ENCODE measurements at regions not wholly inside any gene's neighbourhood (a gene's known extent, or its start where the extent isn't known, plus 50 kb on each side); places are given as distances from the start of the nearest gene placed in this dataset.

DNA sequence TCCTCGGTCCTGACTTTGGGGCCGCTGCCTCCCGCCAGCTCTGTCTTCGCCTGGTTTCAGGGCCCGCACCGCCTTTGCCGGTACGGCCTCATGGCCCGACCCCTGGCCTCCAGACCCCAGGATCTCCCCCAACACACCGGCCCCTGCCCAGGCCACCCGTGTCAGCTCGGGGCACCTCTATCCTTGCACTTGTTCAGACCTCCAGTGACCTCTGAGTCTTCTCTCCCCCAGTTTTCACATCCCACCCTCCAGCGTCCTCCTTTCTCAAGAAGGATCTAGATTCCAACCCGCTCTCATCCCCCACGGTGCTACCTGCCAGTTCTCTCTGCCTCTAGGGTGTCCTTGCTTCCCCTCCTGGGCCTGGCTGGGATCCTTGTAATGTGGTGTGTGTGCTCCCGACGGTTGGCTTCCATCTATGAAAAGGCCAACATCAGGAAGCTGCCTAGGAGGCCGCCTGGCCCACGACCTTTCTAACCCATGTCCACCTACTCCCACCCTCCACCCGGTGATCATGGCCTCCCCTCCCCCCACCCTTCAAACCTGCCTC, 61.1 kb downstream of the SPATA31C2 start:
- no peak for DNase-seq (ENCODE audit: low read depth)

DNA sequence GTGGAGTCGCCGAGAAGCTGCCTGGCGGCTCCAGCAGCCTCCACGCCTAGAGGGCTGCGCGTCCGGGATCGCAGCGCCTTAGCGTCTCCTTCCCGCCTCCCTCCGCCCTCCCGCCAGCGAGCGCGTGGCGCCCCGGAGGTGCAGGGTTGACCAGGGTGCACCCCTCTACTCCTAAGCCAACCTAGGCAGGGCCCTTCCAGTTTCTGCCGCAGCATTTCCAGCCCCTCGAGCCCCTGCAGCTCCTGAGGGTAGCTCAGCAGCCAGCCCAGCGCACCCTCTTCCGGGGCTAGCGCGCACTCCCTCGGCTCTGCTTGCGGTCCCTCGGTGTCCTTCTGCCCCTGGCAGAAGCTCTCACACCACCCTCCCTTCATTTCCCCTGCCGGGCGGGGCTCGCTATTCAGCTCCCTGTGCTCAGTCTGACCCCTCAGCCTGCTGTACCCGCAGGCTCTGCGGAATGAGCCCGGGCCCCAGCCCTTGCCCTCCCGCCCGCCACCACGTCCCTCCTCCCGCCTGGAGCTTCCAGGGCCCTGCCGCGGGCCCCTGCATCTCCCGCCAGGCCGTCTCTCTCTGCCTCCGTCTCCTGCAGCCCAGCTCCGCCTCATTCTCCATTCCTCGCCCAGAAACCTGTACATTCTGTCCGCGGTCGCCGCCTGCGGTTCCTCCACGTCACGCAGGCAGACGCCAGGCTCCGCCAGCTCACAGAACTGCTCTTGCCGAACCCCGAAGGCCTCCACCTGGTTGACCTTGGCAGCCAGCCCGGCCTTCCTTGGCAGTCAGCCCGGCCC, 61.8 kb downstream of the SPATA31C2 start:
- DNase-seq (ENCODE audit: low read depth): peak; percentile 67

DNA sequence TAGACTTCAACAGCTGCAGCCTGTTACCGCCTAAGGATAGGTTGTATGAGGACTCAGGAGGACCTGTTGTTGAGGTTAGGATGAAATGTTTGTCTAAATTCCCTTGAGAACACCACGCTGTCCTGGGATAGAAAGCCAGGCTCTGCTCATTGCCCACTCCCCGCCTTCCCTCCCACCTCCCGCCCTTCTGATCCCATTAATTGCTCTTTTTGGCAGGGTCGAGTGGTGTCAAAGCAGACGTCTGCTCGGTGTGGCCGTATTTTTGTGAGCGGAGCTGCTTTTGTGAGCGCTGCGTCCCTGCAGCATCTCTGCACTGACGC, 62.3 kb downstream of the SPATA31C2 start:
- no peak for DNase-seq (ENCODE audit: low read depth)

DNA sequence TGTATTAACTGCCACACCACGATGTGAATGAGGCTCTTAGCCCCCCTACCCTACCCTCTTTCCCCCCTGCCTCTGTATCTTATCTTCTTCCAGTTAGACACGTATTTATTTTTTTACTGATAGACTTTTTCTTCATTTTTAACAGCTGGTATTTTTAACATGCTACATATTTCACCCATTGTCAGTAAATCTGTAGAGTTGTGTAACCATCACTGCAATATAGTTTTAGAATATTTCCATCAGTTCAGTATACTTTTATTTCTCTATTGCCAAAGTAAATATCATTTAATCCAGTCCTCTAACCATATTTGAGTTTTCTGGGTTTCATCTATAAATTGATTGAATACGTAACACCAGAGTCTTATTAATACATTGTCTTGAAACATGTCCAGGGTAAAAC, 62.8 kb downstream of the SPATA31C2 start:
- no peak for DNase-seq (ENCODE audit: low read depth)

DNA sequence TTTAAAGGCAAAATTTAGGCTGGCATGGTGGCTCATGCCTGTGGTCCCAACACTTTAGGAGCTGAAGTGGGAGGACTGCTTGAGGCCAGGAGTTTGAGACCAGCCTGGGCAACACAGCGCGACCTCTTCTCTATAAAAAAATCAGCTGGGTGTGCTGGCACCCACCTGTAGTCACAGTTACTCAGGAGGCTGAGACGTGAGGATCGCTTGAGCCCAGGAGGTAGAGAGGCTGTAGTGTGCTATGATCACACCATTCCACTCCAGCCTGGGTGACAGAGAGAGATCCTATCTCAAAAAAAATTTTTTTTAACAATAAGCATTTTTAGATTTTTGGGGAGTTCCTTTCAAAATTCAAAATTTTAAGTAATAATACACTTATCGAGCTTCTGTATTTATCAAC, 63.3 kb downstream of the SPATA31C2 start:
- DNase-seq (ENCODE audit: low read depth): no peak

DNA sequence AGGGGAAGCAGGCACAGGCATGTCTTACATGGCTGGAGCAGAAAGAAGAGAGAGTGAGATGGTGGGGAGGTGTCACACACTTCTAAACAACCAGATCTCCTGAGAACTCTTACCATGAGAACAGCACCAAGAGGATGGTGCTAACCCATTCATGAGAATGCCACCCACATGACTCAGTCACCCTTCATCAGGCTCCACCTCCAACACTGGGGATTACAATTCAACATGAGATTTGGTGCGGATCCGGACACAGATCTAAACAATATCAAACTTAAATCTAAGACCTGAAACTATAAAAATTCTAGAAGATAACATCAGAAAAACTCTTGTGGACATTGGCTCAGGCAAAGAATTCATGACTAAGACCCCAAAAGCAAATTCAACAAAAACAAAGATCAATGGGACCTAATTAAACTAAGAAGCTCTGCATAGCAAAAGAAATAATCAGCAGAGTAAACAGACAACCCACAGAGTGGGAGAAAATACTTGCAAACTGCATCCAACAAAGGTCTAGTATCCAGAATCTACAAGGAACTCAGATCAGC, 65.4 kb downstream of the SPATA31C2 start:
- DNase-seq (ENCODE audit: low read depth): no peak

DNA sequence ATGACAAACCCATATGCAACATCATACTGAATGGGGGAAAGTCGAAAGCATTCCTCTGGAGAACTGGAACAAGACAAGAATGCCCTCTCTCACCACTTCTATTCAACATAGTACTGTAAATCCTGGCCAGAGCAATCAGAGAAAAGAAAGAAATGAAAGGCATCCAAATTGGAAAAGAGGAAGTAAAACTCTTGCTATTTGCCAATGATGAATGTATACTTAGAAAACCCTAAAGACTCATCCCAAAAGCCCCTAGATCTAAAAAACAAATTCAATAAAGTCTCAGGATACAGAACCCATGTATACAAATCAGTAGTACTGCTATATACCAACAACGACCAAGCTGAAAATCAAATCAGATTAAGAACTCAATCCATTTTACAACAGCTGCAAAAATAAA, 66.9 kb downstream of the SPATA31C2 start:
- DNase-seq (ENCODE audit: low read depth): no peak

DNA sequence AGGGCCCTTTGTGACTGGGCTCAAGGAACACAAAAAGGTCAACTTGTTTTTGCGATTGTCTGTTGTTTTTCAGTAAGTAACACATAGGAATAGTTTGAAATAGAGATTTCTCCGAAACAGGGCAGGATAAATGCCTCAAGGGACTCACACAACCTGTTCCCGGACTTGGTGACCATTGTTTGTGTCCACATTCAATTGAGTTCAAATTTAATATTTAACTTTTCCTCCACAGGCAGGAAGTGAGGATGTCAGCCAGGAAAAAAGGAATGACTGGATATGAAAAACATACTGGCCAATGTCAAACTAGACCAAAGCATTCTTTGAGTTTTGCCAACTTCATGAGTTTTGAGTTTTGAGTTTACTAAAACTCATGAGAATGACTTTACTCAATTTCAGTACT, 72.7 kb downstream of the SPATA31C2 start:
- DNase-seq (ENCODE audit: low read depth): no peak

DNA sequence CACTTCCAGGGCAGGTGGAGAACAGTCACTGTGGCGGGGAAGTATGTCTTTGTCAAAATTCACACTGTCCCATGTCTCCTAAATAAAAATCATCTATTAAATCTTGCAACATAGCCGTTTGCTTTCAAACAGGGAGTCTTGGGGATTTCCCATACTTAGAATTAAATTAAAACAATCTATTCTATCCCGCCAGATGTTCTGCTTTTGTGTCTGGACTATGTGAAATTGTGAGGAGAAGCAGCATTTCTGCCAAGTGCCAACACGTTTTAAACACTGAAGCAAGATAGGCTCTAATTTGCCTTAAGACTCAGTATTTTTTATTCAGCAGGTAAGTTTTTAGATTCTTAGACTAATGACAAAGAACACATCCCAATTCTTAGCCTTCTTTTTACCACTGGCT, 73.7 kb downstream of the SPATA31C2 start:
- no peak for DNase-seq (ENCODE audit: low read depth)

DNA sequence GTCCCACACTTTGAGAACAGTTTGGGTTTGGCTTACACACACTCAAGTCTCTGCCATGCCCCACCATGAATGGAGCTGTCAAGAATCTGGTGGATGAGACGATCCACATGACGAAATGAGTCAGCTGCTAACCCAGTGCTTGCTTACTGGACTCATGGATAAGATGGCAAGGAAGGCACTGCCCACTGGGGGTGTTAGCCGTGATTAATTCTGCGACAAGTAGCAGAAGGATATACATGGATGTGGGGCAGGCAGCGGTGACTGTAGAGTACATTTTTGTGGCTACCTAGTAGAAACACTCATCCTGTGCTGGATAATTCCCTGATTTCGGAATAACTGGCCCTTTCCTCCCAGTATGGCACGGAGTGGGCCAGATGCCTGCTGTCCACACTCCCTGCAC, 77.5 kb downstream of the SPATA31C2 start:
- DNase-seq (ENCODE audit: low read depth): peak; percentile 69

DNA sequence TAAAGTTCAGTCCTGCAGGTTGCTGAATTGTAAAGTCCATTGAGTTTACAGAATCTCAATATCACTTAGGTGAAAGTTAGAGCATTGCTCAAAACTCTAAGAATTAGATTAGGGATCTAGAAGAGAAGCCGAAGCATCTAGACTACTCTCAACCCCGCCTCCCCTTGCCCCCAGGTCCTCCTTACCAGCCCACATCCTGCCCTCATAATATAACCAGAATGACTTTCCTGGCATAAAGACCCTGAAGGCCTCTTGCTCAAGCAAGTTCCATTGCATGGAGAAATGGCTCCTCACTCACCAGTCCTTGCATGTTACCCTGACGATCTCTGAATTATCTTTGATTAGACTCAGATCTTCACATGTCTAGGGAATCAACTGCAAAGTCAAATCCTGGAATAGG, 78.8 kb downstream of the SPATA31C2 start:
- DNase-seq (ENCODE audit: low read depth): no peak

DNA sequence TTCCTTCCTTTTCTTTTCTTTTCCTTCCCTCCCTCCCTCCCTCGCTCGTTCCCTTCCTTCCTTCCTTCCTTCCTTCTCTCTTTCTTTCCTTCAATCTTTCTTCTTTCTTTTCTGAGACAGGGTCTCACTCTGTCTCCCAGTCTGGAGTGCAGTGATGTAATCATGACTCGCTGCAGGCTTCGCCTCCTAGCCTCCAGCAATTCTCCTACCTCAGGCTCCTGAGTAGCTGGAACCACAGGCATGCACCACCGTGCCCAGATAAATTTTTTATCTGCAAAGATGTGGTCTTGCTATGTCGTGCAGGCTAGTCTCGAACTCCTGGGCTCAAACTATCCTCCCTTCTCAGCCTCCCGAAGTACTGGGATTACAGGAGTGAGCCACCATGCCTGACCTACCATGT, 81.4 kb downstream of the SPATA31C2 start:
- DNase-seq (ENCODE audit: low read depth): peak; percentile 12

DNA sequence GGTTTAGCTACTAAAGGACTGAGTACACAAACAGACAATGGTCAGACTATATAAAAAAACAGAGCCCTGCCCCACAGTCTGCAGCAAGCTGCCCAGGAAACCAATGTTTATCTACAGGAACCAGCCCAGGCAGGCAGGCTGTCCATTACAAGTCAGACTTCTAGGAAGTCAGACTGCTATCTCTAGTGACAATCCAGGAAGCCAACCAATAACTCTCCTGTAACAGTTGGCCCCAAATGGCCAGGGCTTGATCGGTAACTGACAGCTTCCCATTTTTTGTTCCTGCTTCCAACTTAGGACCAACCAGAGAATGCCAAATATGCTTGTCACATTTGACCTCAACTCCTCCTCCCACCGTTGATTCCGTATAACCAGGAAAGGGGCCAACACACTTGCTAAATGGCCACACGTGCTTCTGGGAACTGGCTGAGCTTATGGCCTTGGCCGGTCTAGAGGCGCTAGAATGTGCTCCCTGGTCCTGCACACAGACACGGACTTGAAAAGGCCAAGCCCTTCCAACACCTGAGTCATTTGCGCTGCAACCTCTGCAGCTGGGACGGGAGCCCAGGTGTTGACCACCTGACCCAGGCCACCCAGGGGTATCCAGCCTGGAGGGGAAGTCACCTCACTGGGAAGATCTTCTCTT, 79.6 kb upstream of the CDK20 start:
- no peak for DNase-seq (ENCODE audit: low read depth)

DNA sequence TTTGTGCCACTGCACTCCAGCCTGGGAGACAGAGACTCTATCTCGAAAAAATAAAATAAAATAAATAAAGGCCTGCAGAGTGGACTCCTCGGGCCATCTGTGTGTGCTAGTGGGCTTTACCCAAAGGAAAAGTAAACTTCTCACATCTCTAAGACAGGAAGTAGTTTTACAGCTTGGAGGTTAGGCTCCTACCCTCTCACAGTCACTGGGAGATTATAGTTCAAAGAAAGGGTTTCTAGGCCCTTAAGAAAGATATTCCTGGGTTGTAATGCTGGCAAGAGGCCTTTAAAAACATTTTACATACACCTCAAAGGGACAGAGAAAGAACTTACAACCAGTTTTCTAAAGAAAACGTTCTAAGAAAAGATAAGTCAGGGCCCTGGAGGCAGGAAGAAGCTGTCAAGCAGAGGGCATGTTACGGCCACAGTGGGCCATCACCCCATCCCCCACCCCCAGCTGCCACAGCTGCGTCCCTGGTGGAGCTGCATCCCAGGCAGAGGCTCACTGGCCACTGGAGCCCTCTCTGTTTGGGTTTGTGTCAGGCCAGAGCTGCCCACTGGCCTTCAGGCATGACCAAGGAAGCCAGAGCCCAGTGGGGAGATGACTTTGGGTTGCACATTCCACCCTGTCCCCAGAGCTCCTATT, 78.1 kb upstream of the CDK20 start:
- DNase-seq (ENCODE audit: low read depth): no peak

DNA sequence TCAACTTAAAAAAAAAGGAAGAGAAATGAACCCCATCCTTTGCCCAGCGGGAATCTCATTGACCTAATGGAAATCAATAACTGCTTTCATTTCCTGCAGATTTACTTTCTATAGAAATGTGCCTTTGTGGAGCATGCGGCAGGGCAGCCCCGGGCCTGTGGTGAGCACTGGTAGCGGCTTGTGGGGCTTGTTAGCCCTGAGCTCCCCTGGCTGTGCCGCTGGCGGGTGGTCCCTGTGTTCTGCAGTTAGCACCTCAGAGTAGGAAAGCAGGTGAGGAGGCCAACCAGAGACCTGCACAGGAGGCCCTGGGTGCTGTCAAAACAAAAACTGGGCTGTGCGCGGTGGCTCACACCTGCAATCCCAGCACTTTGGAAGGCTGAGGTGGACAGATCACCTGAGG, 76.8 kb upstream of the CDK20 start:
- no peak for DNase-seq (ENCODE audit: low read depth)

DNA sequence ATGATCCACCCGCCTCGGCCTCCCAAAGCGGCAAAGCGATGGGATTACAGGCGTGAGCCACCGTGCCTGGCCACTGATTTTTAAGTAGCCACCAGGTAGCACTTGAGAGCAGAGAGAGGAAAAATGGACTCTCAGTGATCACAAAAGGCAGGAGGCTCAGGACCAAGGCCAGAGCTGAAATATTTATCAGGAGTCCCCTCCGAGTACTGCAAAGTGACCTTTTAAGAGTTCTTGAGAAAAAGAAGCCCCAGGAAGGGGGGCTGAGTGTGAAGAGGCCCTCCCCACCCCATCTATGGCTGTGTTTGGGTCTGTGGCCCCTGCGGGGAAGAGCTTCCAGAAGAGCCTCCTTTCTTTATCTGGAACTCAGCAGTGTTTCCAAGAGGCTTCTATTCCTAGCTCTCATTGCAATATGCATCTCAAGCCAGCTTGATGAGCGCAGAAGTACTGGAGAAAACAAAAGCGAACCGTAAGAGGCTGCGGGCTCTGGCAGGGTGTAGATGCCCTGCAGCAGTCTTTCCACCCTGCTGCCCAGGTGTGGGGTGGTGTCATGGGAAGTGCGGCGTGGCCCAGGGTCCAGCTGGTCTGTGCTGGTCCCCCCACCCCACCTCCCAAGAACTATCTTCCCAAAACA, 75.5 kb upstream of the CDK20 start:
- DNase-seq (ENCODE audit: low read depth): no peak

DNA sequence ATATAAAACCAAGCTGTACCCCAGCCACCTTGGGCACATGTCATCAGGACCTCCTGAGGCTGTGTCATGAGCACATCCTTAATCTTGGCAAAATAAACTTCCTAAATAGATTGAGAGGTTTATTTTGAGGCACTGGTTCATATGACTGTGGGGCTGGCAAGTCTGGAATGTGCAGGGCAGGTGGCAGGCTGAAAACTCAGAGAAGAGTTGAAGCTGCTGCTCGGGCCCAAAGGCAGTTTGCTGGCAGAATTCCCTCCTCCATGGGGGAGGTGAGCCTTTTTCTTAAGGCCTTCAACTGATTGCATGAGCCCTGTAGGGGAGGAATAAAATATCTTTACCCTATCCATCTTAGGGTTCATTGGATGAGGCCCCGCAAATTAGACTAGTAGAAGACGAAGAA, 72.2 kb upstream of the CDK20 start:
- no peak for DNase-seq (ENCODE audit: low read depth)

DNA sequence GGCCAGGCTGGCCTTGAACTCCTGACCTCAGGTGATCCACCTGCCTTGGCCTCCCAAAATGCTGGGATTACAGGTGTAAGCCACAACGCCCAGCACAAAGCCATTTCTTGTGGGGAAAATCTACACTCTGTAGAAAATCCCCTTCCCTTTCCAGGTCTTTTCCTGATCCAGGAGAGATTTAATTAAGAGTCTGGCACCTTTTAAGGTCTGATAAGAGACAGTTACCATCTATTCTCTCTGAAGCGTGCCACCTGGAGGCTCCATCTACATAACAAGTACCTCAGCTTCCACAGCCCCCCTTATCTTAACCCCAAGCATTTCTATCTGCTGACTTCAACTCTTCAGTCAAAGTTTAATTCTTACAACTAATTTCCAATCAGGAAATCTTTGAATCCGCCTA, 71.4 kb upstream of the CDK20 start:
- no peak for DNase-seq (ENCODE audit: low read depth)

DNA sequence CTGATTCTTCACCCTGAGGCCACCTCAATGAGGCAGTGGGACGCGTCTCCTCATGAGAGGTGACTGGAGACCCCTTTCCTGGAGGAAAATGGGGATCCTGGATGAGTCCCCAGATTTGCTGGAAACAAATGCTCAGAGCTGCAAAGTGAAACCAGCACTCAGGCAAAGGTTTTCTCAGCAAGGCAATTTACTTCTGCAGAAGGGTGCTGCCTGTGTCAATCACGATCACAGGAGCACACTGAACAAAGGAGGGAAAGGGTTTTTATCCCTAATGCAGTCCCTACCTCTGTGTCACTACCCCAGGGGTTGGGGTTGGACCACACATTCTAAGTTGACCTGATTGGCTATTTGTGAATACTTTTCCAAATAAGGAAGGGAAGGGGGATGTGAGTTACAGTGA, 69.9 kb upstream of the CDK20 start:
- DNase-seq (ENCODE audit: low read depth): no peak

DNA sequence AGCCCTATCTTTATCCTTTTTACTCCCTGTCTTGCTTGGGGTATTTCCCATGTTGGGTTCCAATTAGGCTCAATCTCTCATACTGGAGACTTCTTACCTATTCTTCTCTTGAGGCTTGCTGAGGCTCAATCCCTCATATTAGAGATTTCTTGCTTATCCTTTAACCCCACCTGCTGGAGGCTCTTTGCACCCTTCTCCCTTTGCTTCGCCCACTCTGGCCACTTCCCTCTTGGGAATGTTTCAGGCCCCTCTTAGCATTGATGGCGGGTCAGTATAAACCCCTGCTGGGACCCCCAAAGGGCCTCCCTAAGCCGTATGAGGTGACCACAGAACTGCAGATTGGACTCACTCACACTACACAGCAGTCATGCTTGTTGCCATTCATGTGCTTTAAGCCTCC, 69.3 kb upstream of the CDK20 start:
- no peak for DNase-seq (ENCODE audit: low read depth)

DNA sequence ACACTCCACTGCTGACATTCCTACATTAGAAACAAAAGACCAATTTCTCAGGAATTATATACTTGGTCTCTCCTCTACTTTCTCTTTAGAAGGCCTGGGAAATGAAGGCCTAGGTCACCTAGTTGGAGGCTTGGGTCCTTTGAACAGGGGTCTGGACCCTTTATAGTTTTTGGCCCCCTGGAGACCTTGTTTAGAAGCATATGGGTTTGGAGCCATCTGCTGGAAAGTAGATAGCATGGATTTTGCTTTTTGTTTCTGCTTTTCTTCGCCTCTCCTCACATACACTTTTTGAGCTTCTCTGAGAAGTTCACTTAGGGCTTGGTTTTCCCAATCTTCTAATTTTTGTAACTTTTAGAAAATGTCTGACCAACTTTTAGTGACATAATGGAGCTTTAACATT, 67.1 kb upstream of the CDK20 start:
- DNase-seq (ENCODE audit: low read depth): no peak

DNA sequence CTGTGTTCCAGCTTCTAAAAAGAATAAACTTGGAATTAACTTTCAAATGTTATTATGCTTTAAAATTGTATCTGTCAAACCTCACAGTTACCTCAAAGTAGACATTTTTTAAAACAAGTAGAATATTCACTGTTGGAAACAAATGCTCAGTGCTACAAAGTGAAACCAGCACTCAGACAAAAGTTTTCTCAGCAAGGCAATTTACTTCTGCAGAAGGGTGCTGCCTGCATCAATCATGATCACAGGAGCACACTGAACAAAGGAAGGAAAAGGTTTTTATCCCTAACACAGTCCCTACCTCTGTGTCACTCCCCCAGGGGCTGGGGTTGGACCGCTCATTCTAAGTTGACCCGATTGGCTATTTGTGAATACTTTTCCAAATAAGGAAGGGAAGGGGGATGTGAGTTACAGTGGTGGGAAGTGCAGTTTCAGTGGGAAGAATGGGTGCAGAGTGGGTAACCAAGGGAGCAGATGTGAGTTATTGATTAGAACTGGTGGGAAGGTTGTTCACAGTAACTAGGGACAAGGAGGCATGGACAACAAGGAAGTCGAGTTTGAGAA, 63.0 kb upstream of the CDK20 start:
- DNase-seq (ENCODE audit: low read depth): no peak
